ENCODE measurements at regions not wholly inside any gene's neighbourhood (a gene's known extent, or its start where the extent isn't known, plus 50 kb on each side); places are given as distances from the start of the nearest gene placed in this dataset.

- TF ChIP-seq, protein P1, sequence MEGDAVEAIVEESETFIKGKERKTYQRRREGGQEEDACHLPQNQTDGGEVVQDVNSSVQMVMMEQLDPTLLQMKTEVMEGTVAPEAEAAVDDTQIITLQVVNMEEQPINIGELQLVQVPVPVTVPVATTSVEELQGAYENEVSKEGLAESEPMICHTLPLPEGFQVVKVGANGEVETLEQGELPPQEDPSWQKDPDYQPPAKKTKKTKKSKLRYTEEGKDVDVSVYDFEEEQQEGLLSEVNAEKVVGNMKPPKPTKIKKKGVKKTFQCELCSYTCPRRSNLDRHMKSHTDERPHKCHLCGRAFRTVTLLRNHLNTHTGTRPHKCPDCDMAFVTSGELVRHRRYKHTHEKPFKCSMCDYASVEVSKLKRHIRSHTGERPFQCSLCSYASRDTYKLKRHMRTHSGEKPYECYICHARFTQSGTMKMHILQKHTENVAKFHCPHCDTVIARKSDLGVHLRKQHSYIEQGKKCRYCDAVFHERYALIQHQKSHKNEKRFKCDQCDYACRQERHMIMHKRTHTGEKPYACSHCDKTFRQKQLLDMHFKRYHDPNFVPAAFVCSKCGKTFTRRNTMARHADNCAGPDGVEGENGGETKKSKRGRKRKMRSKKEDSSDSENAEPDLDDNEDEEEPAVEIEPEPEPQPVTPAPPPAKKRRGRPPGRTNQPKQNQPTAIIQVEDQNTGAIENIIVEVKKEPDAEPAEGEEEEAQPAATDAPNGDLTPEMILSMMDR (conservative IDR thresholded peaks at IDR 0.05; ENCODE audit: low read length) = no peak
- no peak for TF ChIP-seq EZH2phosphoT487 (IDR thresholded peaks at IDR 0.05; ENCODE audit: borderline replicate concordance)
Observed at GRCh38 chr3:102255736-102256135, 179.1 kb upstream of the ZPLD1 start.

All from Loucy (cell line).